GM23248 (cell line): ENCODE measurements at regions not wholly inside any gene's neighbourhood (a gene's known extent, or its start where the extent isn't known, plus 50 kb on each side); places are given as distances from the start of the nearest gene placed in this dataset.

Source experiments
- DNase-seq: peaks from one replicate; pipeline ENCODE4 v3.0.0-alpha.2; 2015
- H2AFZ ChIP-seq: fragments of 200-600 bp; sonication (generic); 2 replicates; pipeline ENCODE4 v1.6.1; 2016; ENCODE audit warnings: antibody characterized with exemption
- H3F3A ChIP-seq: fragments of 200-600 bp; sonication (generic); 2 replicates; pipeline ENCODE4 v1.6.1; 2016; ENCODE audit warnings: mild to moderate bottlenecking, antibody characterized with exemption, mixed run types; ENCODE audit not compliant: insufficient read depth
- H3K27ac ChIP-seq: fragments of 200-600 bp; sonication (generic); 2 replicates; pipeline ENCODE4 v1.5.1; 2016; ENCODE audit warnings: mild to moderate bottlenecking
- H3K27me3 ChIP-seq: fragments of 200-600 bp; sonication (generic); replicated peaks from 2 replicates; pipeline ENCODE4 v1.6.1; 2016; ENCODE audit warnings: mild to moderate bottlenecking; ENCODE audit not compliant: insufficient read depth
- H3K36me3 ChIP-seq: fragments of 200-600 bp; sonication (generic); 2 replicates; pipeline ENCODE4 v1.6.1; 2016; ENCODE audit warnings: low read depth, mild to moderate bottlenecking
- H3K4me1 ChIP-seq: fragments of 200-600 bp; sonication (generic); 2 replicates; pipeline ENCODE4 v1.6.1; 2016; ENCODE audit warnings: mild to moderate bottlenecking; ENCODE audit not compliant: insufficient read depth
- H3K4me2 ChIP-seq: fragments of 200-600 bp; sonication (generic); one replicate; pipeline ENCODE4 v1.6.1; 2016; ENCODE audit warnings: mild to moderate bottlenecking; ENCODE audit not compliant: unreplicated experiment
- H3K4me3 ChIP-seq: fragments of 200-600 bp; sonication (generic); 2 replicates; pipeline ENCODE4 v1.5.1; 2016; ENCODE audit warnings: mild to moderate bottlenecking
- H3K79me2 ChIP-seq: fragments of 200-600 bp; sonication (generic); 2 replicates; pipeline ENCODE4 v1.6.1; 2016; ENCODE audit warnings: mild to moderate bottlenecking; ENCODE audit not compliant: insufficient read depth
- H3K9ac ChIP-seq: fragments of 200-600 bp; sonication (generic); 2 replicates; pipeline ENCODE4 v1.6.1; 2016; ENCODE audit warnings: mild to moderate bottlenecking
- H3K9me2 ChIP-seq: fragments of 200-600 bp; sonication (generic); 2 replicates; pipeline ENCODE4 v1.6.1; 2016; ENCODE audit warnings: mixed run types, mild to moderate bottlenecking, moderate library complexity; ENCODE audit not compliant: insufficient read depth
- H3K9me3 ChIP-seq: fragments of 200-600 bp; sonication (generic); one replicate; pipeline ENCODE4 v1.6.1; 2017; ENCODE audit warnings: low read depth
- H4K20me1 ChIP-seq: fragments of 200-600 bp; sonication (generic); 2 replicates; pipeline ENCODE4 v1.6.0; 2016; ENCODE audit not compliant: insufficient read depth
- EZH2 ChIP-seq: fragments of 200-600 bp; sonication (generic); IDR thresholded peaks from 2 replicates; pipeline ENCODE4 v1.6.1; 2018; ENCODE audit warnings: antibody characterized with exemption, mild to moderate bottlenecking; ENCODE audit not compliant: insufficient read depth, poor library complexity, severe bottlenecking
- EZH2phosphoT487 ChIP-seq: fragments of 200-600 bp; sonication (generic); IDR thresholded peaks from 2 replicates; pipeline ENCODE4 v1.6.1; 2018; ENCODE audit warnings: antibody characterized with exemption, moderate library complexity, mild to moderate bottlenecking, low read depth; ENCODE audit not compliant: insufficient read depth
- WGBS, 2 experiments: methylation state at CpG; one replicate each; pipeline ENCODE4 v1.1.6; 2015 to 2017; ENCODE audit warnings: low lambda C conversion rate in 2 of 2, low coverage in 1 of 2; ENCODE audit errors: missing lambda C conversion rate in 2 of 2; 5-methylcytosine and 5-hydroxymethylcytosine counted together
- in situ Hi-C: fragments of 300-500 bp; cut with MboI; formaldehyde crosslinking; loops from 2 replicates; pipeline ENCODE4 v1.15.0; 2020

GRCh38 chr4:114100288-114101031, 121.0 kb upstream of the ARSJ start:
- Histone ChIP-seq H3F3A (no peaks in the 10 kb centered on the region), H3K9me2 (no peaks in the 10 kb centered on the region), H3K4me2 (no peak overlapping the region), H3K9ac (no peak overlapping the region), H4K20me1 (no peaks in the 10 kb centered on the region), H3K79me2 (no peaks in the 10 kb centered on the region), H3K4me3 (no peak overlapping the region), H3K36me3 (no peaks in the 10 kb centered on the region), H3K27me3 (no peaks in the 10 kb centered on the region), H3K9me3 (no peaks in the 10 kb centered on the region), H2AFZ (no peak overlapping the region), H3K27ac (no peak overlapping the region), H3K4me1 (no peaks in the 10 kb centered on the region)
- WGBS, 2 experiments: 78 to 80% methylated on average over 6 of the region's 6 CpGs
- TF ChIP-seq EZH2phosphoT487 (no peak), EZH2 (no peak)
- no peak for DNase-seq
- in situ Hi-C loops: no loop called here

- Histone ChIP-seq H3K4me1 (no peaks in the 10 kb centered on the region), H3K4me2 (no peak overlapping the region), H3F3A (no peaks in the 10 kb centered on the region), H4K20me1 (no peaks in the 10 kb centered on the region), H3K36me3 (no peaks in the 10 kb centered on the region), H3K9me2 (no peaks in the 10 kb centered on the region), H3K79me2 (no peaks in the 10 kb centered on the region), H3K9me3 (no peaks in the 10 kb centered on the region), H3K27ac (no peak overlapping the region), H3K9ac (no peak overlapping the region), H3K27me3 (no peaks in the 10 kb centered on the region), H3K4me3 (no peak overlapping the region), H2AFZ (no peak overlapping the region)
- DNase-seq: no peak
- no peak for TF ChIP-seq EZH2phosphoT487
- no peak for TF ChIP-seq EZH2
- 95 to 97% methylated on average over 1 of the region's 1 CpG for WGBS, 2 experiments
- in situ Hi-C loops: no loop called here
Observed at GRCh38 chr4:114103908-114104307, 124.5 kb upstream of the ARSJ start.

GRCh38 chr4:114108869-114109268, 129.4 kb upstream of the ARSJ start:
- WGBS, 2 experiments: 93 to 95% methylated on average over 1 of the region's 1 CpG
- no peak overlapping the region for H2AFZ ChIP-seq

GRCh38 chr4:114109776-114110175, 130.3 kb upstream of the ARSJ start:
- WGBS, 2 experiments: 92 to 100% methylated on average over 1 of the region's 1 CpG
- in situ Hi-C loops: no loop called here
- Histone ChIP-seq H3K27ac (no peak overlapping the region), H3K36me3 (no peaks in the 10 kb centered on the region), H3F3A (no peaks in the 10 kb centered on the region), H3K9ac (no peak overlapping the region), H3K4me1 (no peaks in the 10 kb centered on the region), H3K4me3 (no peak overlapping the region), H3K9me3 (no peaks in the 10 kb centered on the region), H3K9me2 (no peaks in the 10 kb centered on the region), H2AFZ (no peak overlapping the region), H3K27me3 (no peaks in the 10 kb centered on the region), H3K4me2 (no peak overlapping the region), H3K79me2 (no peaks in the 10 kb centered on the region), H4K20me1 (no peaks in the 10 kb centered on the region)
- no peak for DNase-seq
- TF ChIP-seq EZH2phosphoT487: no peak
- no peak for TF ChIP-seq EZH2

More at GRCh38 chr4:114108869-114109268, 129.4 kb upstream of the ARSJ start:
- Histone ChIP-seq H3K4me2 (no peak overlapping the region), H3K27ac (no peak overlapping the region), H4K20me1 (no peaks in the 10 kb centered on the region), H3K36me3 (no peaks in the 10 kb centered on the region), H3K4me1 (no peaks in the 10 kb centered on the region), H3K9me2 (no peaks in the 10 kb centered on the region), H3K79me2 (no peaks in the 10 kb centered on the region), H3K9me3 (no peaks in the 10 kb centered on the region), H3K27me3 (no peaks in the 10 kb centered on the region), H3K9ac (no peak overlapping the region), H3F3A (no peaks in the 10 kb centered on the region), H3K4me3 (no peak overlapping the region)
- TF ChIP-seq EZH2phosphoT487: no peak
- no peak for TF ChIP-seq EZH2
- in situ Hi-C loops: no loop called here
- DNase-seq: peak; percentile 47
